ENCODE measurements at regions not wholly inside any gene's neighbourhood (a gene's known extent, or its start where the extent isn't known, plus 50 kb on each side); places are given as distances from the start of the nearest gene placed in this dataset.

DNA sequence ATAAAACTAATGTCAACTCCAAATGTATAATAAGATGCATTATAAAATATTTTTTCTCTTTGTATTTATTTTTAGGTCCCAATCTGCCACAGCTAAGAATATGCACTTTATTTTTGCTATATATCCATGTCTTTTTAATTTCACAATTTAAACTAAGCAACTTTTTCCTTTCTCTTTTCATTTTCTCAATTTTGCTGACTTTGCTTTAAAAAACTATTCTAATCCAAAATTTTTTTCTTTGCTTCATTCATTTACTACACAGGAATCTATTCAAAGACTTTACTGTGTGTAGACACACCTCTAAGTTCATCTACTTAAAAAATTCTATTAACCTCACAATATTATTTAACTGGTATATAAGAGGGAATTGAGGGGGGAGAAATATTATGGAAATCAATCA is 201.9 kb downstream of the ADGRA3 start:
- Mint-ChIP-seq H3K27me3 (ENCODE audit: insufficient read depth, unreplicated experiment) (no peaks in the 10 kb centered on the region), H3K4me1 (ENCODE audit: low read depth, unreplicated experiment) (no peaks in the 10 kb centered on the region), H3K9me3 (ENCODE audit: unreplicated experiment) (no peaks in the 10 kb centered on the region), H3K27ac (ENCODE audit: unreplicated experiment) (no peak overlapping the region), H3K4me3 (ENCODE audit: unreplicated experiment) (no peak overlapping the region), H3K36me3 (ENCODE audit: insufficient read depth, unreplicated experiment) (no peaks in the 10 kb centered on the region)
- CTCF ChIA-PET = no interaction called here
- intact Hi-C loops (cut with micrococcal nuclease; ENCODE audit: unreplicated experiment) = no loop called here
- POLR2A ChIA-PET = no interaction called here
- no peak overlapping the region for H3K4me3 ChIP-seq (ENCODE audit: low read depth, low read length)
- no peaks in the 10 kb centered on the region for H3K36me3 ChIP-seq (ENCODE audit: control insufficient read depth, insufficient read depth, low read length)
- H3K27me3 ChIP-seq (replicated peaks; ENCODE audit: control insufficient read depth, insufficient read depth, low read length) = no peaks in the 10 kb centered on the region
- no TSS peak for BruUV-seq (replicated peaks)
- TF ChIP-seq, protein P1, sequence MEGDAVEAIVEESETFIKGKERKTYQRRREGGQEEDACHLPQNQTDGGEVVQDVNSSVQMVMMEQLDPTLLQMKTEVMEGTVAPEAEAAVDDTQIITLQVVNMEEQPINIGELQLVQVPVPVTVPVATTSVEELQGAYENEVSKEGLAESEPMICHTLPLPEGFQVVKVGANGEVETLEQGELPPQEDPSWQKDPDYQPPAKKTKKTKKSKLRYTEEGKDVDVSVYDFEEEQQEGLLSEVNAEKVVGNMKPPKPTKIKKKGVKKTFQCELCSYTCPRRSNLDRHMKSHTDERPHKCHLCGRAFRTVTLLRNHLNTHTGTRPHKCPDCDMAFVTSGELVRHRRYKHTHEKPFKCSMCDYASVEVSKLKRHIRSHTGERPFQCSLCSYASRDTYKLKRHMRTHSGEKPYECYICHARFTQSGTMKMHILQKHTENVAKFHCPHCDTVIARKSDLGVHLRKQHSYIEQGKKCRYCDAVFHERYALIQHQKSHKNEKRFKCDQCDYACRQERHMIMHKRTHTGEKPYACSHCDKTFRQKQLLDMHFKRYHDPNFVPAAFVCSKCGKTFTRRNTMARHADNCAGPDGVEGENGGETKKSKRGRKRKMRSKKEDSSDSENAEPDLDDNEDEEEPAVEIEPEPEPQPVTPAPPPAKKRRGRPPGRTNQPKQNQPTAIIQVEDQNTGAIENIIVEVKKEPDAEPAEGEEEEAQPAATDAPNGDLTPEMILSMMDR (IDR thresholded peaks at IDR 0.05; ENCODE audit: insufficient read depth in 1 of 2, low read depth in 1 of 2, low read length in 1 of 2, severe bottlenecking in 1 of 2, unreplicated experiment in 1 of 2) = no peak
- no peaks in the 10 kb centered on the region for H3K4me1 ChIP-seq
- DNase-seq = no peak
- H3K9me3 ChIP-seq = no peaks in the 10 kb centered on the region

DNA sequence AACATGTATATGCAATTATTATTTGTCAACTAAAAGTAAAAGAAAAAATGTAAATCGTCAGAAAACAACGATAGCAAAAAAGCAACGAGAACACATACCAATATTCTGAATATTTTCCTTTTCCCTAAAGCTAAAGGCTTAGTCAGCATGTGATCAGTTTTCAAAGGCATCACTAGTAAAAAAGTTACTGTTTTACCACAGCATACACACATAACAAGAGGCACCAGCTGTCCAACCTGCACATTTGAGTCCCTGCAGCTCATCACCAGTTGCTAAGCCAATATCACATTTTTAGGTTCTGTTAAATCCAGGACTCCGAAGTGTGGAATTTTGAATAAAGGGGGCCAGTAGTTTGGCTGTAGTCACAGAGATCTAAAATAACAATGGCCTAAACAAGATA is 203.8 kb downstream of the ADGRA3 start:
- no peaks in the 10 kb centered on the region for H3K36me3 ChIP-seq (ENCODE audit: control insufficient read depth, insufficient read depth, low read length)
- POLR2A ChIA-PET = no interaction called here
- Mint-ChIP-seq H3K36me3 (ENCODE audit: insufficient read depth, unreplicated experiment) (no peaks in the 10 kb centered on the region), H3K27me3 (ENCODE audit: insufficient read depth, unreplicated experiment) (no peaks in the 10 kb centered on the region), H3K4me1 (ENCODE audit: low read depth, unreplicated experiment) (no peaks in the 10 kb centered on the region), H3K9me3 (ENCODE audit: unreplicated experiment) (no peaks in the 10 kb centered on the region), H3K27ac (ENCODE audit: unreplicated experiment) (no peak overlapping the region), H3K4me3 (ENCODE audit: unreplicated experiment) (no peak overlapping the region)
- no peaks in the 10 kb centered on the region for H3K4me1 ChIP-seq
- no peak for DNase-seq
- H3K27me3 ChIP-seq (replicated peaks; ENCODE audit: control insufficient read depth, insufficient read depth, low read length) = no peaks in the 10 kb centered on the region
- no TSS peak for BruUV-seq (replicated peaks)
- TF ChIP-seq, protein P1 (IDR thresholded peaks at IDR 0.05; ENCODE audit: insufficient read depth in 1 of 2, low read depth in 1 of 2, low read length in 1 of 2, severe bottlenecking in 1 of 2, unreplicated experiment in 1 of 2) = no peak
- H3K9me3 ChIP-seq = no peaks in the 10 kb centered on the region
- no peak overlapping the region for H3K4me3 ChIP-seq (ENCODE audit: low read depth, low read length)
- intact Hi-C loops (cut with micrococcal nuclease; ENCODE audit: unreplicated experiment) = no loop called here
- CTCF ChIA-PET = no interaction called here

DNA sequence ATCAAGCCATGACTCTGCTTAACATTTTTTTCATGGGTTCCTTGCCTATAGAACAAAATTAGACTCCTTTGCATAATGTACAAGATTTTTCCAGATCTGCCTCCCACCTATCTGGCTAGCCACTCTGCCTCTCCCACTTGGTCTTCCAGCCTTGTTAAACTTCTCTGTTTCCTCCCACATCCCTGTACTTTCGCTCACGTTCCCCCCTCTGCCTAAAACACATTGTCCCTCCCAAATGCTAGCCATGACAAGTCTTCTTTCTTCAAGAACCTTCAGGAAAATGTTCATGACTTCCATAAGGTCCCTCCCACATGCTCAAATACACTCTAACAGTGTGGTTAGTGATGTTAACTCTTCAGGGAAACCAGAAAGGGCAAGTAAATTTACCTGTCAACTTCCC is 214.6 kb downstream of the ADGRA3 start:
- no TSS peak for BruUV-seq (replicated peaks)
- H3K9me3 Mint-ChIP-seq (ENCODE audit: unreplicated experiment) = peaks cover 10% of the 10 kb centered on the region
- H3K27me3 ChIP-seq (replicated peaks; ENCODE audit: control insufficient read depth, insufficient read depth, low read length) = no peaks in the 10 kb centered on the region
- H3K36me3 Mint-ChIP-seq (ENCODE audit: insufficient read depth, unreplicated experiment) = no peaks in the 10 kb centered on the region
- TF ChIP-seq, protein P1 (IDR thresholded peaks at IDR 0.05; ENCODE audit: insufficient read depth in 1 of 2, low read depth in 1 of 2, low read length in 1 of 2, severe bottlenecking in 1 of 2, unreplicated experiment in 1 of 2) = no peak
- no peaks in the 10 kb centered on the region for H3K36me3 ChIP-seq (ENCODE audit: control insufficient read depth, insufficient read depth, low read length)
- no peak for DNase-seq
- no peaks in the 10 kb centered on the region for H3K9me3 ChIP-seq
- no peak overlapping the region for H3K4me3 ChIP-seq (ENCODE audit: low read depth, low read length)
- H3K4me3 Mint-ChIP-seq (ENCODE audit: unreplicated experiment) = no peak overlapping the region
- no peaks in the 10 kb centered on the region for H3K4me1 Mint-ChIP-seq (ENCODE audit: low read depth, unreplicated experiment)
- intact Hi-C loops (cut with micrococcal nuclease; ENCODE audit: unreplicated experiment) = no loop called here
- no peaks in the 10 kb centered on the region for H3K27me3 Mint-ChIP-seq (ENCODE audit: insufficient read depth, unreplicated experiment)
- POLR2A ChIA-PET = no interaction called here
- no peaks in the 10 kb centered on the region for H3K4me1 ChIP-seq
- no peak overlapping the region for H3K27ac Mint-ChIP-seq (ENCODE audit: unreplicated experiment)
- CTCF ChIA-PET = no interaction called here
